H1 (cell line): ENCODE measurements at regions not wholly inside any gene's neighbourhood (a gene's known extent, or its start where the extent isn't known, plus 50 kb on each side); places are given as distances from the start of the nearest gene placed in this dataset.

ENCODE experiments used
- CTCF ChIA-PET: fragments of 300-600 bp; sonication (Branson Sonifier 250); formaldehyde crosslinking; loops from one replicate; lab custom pipeline; 2021; ENCODE audit not compliant: partially characterized antibody; lab: Charles Lee
- POLR2A ChIA-PET: fragments of 300-600 bp; sonication (Branson Sonifier 250); formaldehyde crosslinking; loops from one replicate; lab custom pipeline; 2021; ENCODE audit warnings: inconsistent platforms; ENCODE audit not compliant: partially characterized antibody; lab: Charles Lee
- DNase-seq, 2 experiments: peaks; one replicate each; pipeline versions ENCODE4 v3.0.0 to v3.0.0-alpha.2; 2010 to 2022; ENCODE audit warnings: low spot score in 2 of 2, low read depth in 1 of 2, mixed read lengths in 1 of 2
- FAIRE-seq: peaks from 2 replicates; lab custom pipeline; 2011; peaks lifted over from hg19 to GRCh38; lab: Jason Lieb, UNC
- H2AFZ ChIP-seq: 2 replicates; pipeline ENCODE4 v1.8.1; 2012; ENCODE audit warnings: low read length, inconsistent platforms
- H2AK5ac ChIP-seq: 2 replicates; pipeline ENCODE4 v1.6.1; 2013; ENCODE audit warnings: low read depth, low read length
- H2BK120ac ChIP-seq: replicated peaks from 2 replicates; pipeline ENCODE3; 2013; ENCODE audit warnings: low read depth, low read length, inconsistent platforms
- H2BK12ac ChIP-seq: 2 replicates; pipeline ENCODE4 v1.6.1; 2013; ENCODE audit warnings: low read depth, low read length
- H2BK15ac ChIP-seq: 2 replicates; pipeline ENCODE4 v1.6.1; 2013; ENCODE audit warnings: low read length
- H2BK20ac ChIP-seq: 2 replicates; pipeline ENCODE4 v1.6.1; 2013; ENCODE audit warnings: low read length
- H2BK5ac ChIP-seq: 2 replicates; pipeline ENCODE4 v1.6.1; 2013; ENCODE audit warnings: low read depth, low read length
- H3K14ac ChIP-seq: 2 replicates; pipeline ENCODE4 v1.6.1; 2013; ENCODE audit warnings: inconsistent platforms; ENCODE audit not compliant: insufficient read length
- H3K18ac ChIP-seq: 2 replicates; pipeline ENCODE4 v1.6.1; 2013; ENCODE audit warnings: low read length; ENCODE audit errors: extremely low read depth
- H3K23ac ChIP-seq: 2 replicates; pipeline ENCODE4 v1.6.1; 2013; ENCODE audit warnings: inconsistent platforms; ENCODE audit not compliant: insufficient read length
- H3K23me2 ChIP-seq: 2 replicates; pipeline ENCODE4 v1.6.1; 2013; ENCODE audit warnings: low read depth, low read length
- H3K27ac ChIP-seq: 2 replicates; pipeline ENCODE4 v1.6.1; 2011; ENCODE audit warnings: low read depth, low read length, inconsistent platforms
- H3K27me3 ChIP-seq, 4 experiments: replicated peaks in 1 of 4; 1 replicate in 1 of 4; 2 replicates in 3 of 4; pipeline versions ENCODE4 v1.6.1 to v1.8.1; 2011 to 2013; ENCODE audit warnings: low read length in 3 of 4, mild to moderate bottlenecking in 3 of 4, inconsistent platforms in 2 of 4, mixed read lengths in 2 of 4, moderate library complexity in 1 of 4; ENCODE audit not compliant: control insufficient read depth in 3 of 4, insufficient read depth in 3 of 4; ENCODE audit errors: extremely low read depth in 1 of 4
- H3K36me3 ChIP-seq, 4 experiments: 2 replicates each; pipeline versions ENCODE4 v1.6.1 to v1.8.1; 2011 to 2013; ENCODE audit warnings: mild to moderate bottlenecking in 4 of 4, low read length in 3 of 4, moderate library complexity in 2 of 4, control low read depth in 1 of 4, inconsistent platforms in 1 of 4; ENCODE audit not compliant: insufficient read depth in 4 of 4, control insufficient read depth in 2 of 4
- H3K4ac ChIP-seq: replicated peaks from 2 replicates; pipeline ENCODE3; 2013; ENCODE audit warnings: low read length, low read depth, mixed read lengths, inconsistent platforms; ENCODE audit not compliant: insufficient read length
- H3K4me1 ChIP-seq, 4 experiments: replicated peaks in 1 of 4; 1 replicate in 1 of 4; 2 replicates in 3 of 4; pipeline versions ENCODE4 v1.6.1 to v1.8.1; 2011 to 2013; ENCODE audit warnings: low read length in 3 of 4, inconsistent platforms in 2 of 4, mixed read lengths in 1 of 4; ENCODE audit not compliant: insufficient read depth in 4 of 4, control insufficient read depth in 3 of 4
- H3K4me2 ChIP-seq, 2 experiments: 2 replicates each; pipeline versions ENCODE4 v1.6.1 to v1.8.1; 2011 to 2013; ENCODE audit warnings: low read depth in 2 of 2, low read length in 2 of 2, control low read depth in 1 of 2, inconsistent platforms in 1 of 2, mild to moderate bottlenecking in 1 of 2; ENCODE audit not compliant: insufficient read depth in 1 of 2
- H3K4me3 ChIP-seq, 4 experiments: fragments of 200-600, 300-600 bp in 1 of 4; sonication (generic), shearing (Covaris generic), sonication (Bioruptor Twin) in 1 of 4; 2 replicates each; pipeline versions ENCODE4 v1.5.1 to v1.8.1; 2011 to 2016; ENCODE audit warnings: low read length in 4 of 4, low read depth in 3 of 4, control low read depth in 2 of 4, inconsistent platforms in 2 of 4, mild to moderate bottlenecking in 2 of 4, mixed read lengths in 1 of 4, moderate library complexity in 1 of 4; ENCODE audit not compliant: insufficient read depth in 2 of 4; ENCODE audit errors: extremely low read depth in 1 of 4
- H3K56ac ChIP-seq: replicated peaks from 2 replicates; pipeline ENCODE3; 2013; ENCODE audit warnings: low read depth, mild to moderate bottlenecking, mixed read lengths, low read length, inconsistent platforms; ENCODE audit not compliant: insufficient read length
- H3K79me1 ChIP-seq: 2 replicates; pipeline ENCODE4 v1.6.1; 2013; ENCODE audit warnings: low read depth, low read length, control low read depth
- H3K79me2 ChIP-seq, 2 experiments: 2 replicates each; pipeline versions ENCODE4 v1.6.1 to v1.8.1; 2012 to 2013; ENCODE audit warnings: low read length in 2 of 2, mild to moderate bottlenecking in 2 of 2, inconsistent platforms in 1 of 2; ENCODE audit not compliant: insufficient read depth in 2 of 2, control insufficient read depth in 1 of 2
- H3K9ac ChIP-seq, 4 experiments: replicated peaks in 1 of 4; 1 replicate in 1 of 4; 2 replicates in 3 of 4; pipeline versions ENCODE4 v1.6.1 to v1.8.1; 2011 to 2013; ENCODE audit warnings: low read depth in 3 of 4, low read length in 3 of 4, control low read depth in 2 of 4, mild to moderate bottlenecking in 2 of 4, moderate library complexity in 2 of 4, inconsistent platforms in 1 of 4; ENCODE audit errors: extremely low read depth in 1 of 4
- H3K9me3 ChIP-seq, 2 experiments: 2 replicates each; pipeline versions ENCODE4 v1.6.1 to v1.8.1; 2012 to 2013; ENCODE audit warnings: mild to moderate bottlenecking in 2 of 2, moderate library complexity in 2 of 2, control low read depth in 1 of 2, inconsistent platforms in 1 of 2, low read depth in 1 of 2, low read length in 1 of 2, mixed read lengths in 1 of 2; ENCODE audit not compliant: insufficient read depth in 2 of 2
- H4K20me1 ChIP-seq, 2 experiments: replicated peaks in 1 of 2; 2 replicates each; pipeline versions ENCODE3 to v1.8.1; 2011 to 2013; ENCODE audit warnings: inconsistent platforms in 2 of 2, low read length in 2 of 2, mild to moderate bottlenecking in 1 of 2; ENCODE audit not compliant: insufficient read depth in 2 of 2, control insufficient read depth in 1 of 2
- H4K5ac ChIP-seq: 2 replicates; pipeline ENCODE4 v1.6.1; 2013; ENCODE audit warnings: low read length, low read depth, mixed read lengths, inconsistent platforms; ENCODE audit not compliant: insufficient read length
- H4K8ac ChIP-seq: 2 replicates; pipeline ENCODE4 v1.8.0; 2013; ENCODE audit warnings: mild to moderate bottlenecking, moderate library complexity, low read length, inconsistent platforms; ENCODE audit not compliant: insufficient read depth; ENCODE audit errors: extremely low read depth
- H4K91ac ChIP-seq: replicated peaks from 2 replicates; pipeline ENCODE3; 2013; ENCODE audit warnings: low read length, mixed read lengths, inconsistent platforms; ENCODE audit not compliant: insufficient read length
- CEBPB ChIP-seq: IDR thresholded peaks from 2 replicates; pipeline ENCODE4 v1.6.1; 2012; ENCODE audit warnings: low read depth, low read length
- HDAC2 ChIP-seq, 2 experiments: fragments of 300-600 bp in 1 of 2; sonication (generic) in 1 of 2; IDR thresholded peaks; 2 replicates each; pipeline ENCODE4 v1.6.1; 2011 to 2012; ENCODE audit warnings: low read depth in 2 of 2, low read length in 2 of 2, mild to moderate bottlenecking in 2 of 2, moderate library complexity in 2 of 2, borderline replicate concordance in 1 of 2, inconsistent platforms in 1 of 2
- TAF7 ChIP-seq: optimal IDR thresholded peaks from 2 replicates; pipeline ENCODE3; 2011; ENCODE audit warnings: low read depth, mild to moderate bottlenecking, inconsistent platforms, low read length, moderate library complexity, borderline replicate concordance
- TCF12 ChIP-seq: IDR thresholded peaks from 2 replicates; pipeline ENCODE4 v1.6.1; 2011; ENCODE audit warnings: low read depth, mild to moderate bottlenecking, low read length
- WGBS, 2 experiments: shearing (Covaris generic) in 1 of 2; methylation state at CpG; one replicate each; pipeline versions ENCODE4 v1.1.6 to v1.1.7; 2013 to 2015; ENCODE audit warnings: low lambda C conversion rate in 2 of 2, mixed read lengths in 2 of 2, inconsistent platforms in 1 of 2, low coverage in 1 of 2, missing lambda C conversion rate in 1 of 2; ENCODE audit not compliant: insufficient replicate concordance in 2 of 2, insufficient coverage in 1 of 2, insufficient read length in 1 of 2; ENCODE audit errors: extremely low coverage in 1 of 2, missing lambda C conversion rate in 1 of 2; 5-methylcytosine and 5-hydroxymethylcytosine counted together

DNA sequence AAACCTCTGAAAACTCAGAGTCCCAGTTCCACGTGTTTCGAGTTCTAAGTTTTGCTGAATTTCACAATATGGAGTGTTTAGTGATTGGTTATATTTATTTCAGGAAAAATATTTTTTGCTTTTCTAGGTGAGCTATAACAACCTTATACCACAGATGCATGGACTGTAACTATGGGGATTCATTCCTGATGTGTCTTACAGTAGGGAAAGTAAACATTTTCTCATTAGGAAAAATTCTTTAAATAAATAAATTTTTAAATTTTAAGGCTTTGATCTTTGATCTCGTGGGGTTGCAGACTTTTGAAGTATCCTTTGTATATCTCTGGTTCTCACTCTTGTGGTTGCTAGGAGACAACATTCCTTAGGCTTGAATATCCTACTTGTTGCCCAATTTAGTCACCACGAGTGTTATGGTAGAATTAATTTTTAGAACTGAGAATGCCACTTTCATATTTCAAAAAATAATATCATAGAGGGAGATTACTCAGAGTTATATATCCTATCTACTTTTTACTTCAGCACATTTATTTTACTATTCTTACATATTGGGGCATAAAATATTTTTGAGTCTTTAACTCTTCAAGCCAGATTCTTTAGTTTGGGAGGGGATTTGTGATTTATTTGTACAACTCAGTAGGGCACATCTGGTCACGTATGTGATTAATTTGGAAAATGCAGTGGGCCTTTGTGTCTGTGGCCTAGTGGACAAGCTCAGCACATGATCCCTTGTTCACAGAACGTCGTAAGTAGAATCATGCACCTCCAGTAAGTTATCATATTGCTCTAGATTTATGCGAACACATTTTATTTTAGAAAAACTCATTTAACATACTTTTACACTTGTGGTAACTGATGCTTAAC lies 224.0 kb downstream of the TTC6 start:
- H2AK5ac ChIP-seq: no peak overlapping the region
- no peaks in the 10 kb centered on the region for H3K79me1 ChIP-seq
- no peak overlapping the region for H3K23ac ChIP-seq
- H4K8ac ChIP-seq: no peak overlapping the region
- no peak overlapping the region for H2BK120ac ChIP-seq
- CTCF ChIA-PET: interaction anchor here (1.4 kb wide), 1 partner anchor 19 kb away, joined by 4 read pairs; no protein-coding TSS in a partner anchor
- DNase-seq (no peak), FAIRE-seq (no peak)
- H3K4me1 ChIP-seq: no peaks in the 10 kb centered on the region
- no peak overlapping the region for H3K14ac ChIP-seq
- no peak overlapping the region for H3K4me3 ChIP-seq
- H3K9ac ChIP-seq: peak overlapping the region in 1 of 4 experiments; percentile 34; a peak in 1 of 7 replicates
- no peaks in the 10 kb centered on the region for H4K20me1 ChIP-seq
- no peaks in the 10 kb centered on the region for H3K23me2 ChIP-seq
- H3K9me3 ChIP-seq: no peaks in the 10 kb centered on the region
- no peaks in the 10 kb centered on the region for H3K36me3 ChIP-seq
- H3K4ac ChIP-seq: no peak overlapping the region
- H3K79me2 ChIP-seq: no peaks in the 10 kb centered on the region
- no peak overlapping the region for H4K5ac ChIP-seq
- no peak overlapping the region for H3K56ac ChIP-seq
- no peak overlapping the region for H3K27ac ChIP-seq
- H3K18ac ChIP-seq: no peak overlapping the region
- peaks cover 0 to 1% (median 0%) of the 10 kb centered on the region in 4 experiments; a peak in 1 of 7 replicates for H3K27me3 ChIP-seq
- no peak overlapping the region for H2BK12ac ChIP-seq
- H3K4me2 ChIP-seq: no peak overlapping the region
- H2BK20ac ChIP-seq: no peak overlapping the region
- H2AFZ ChIP-seq: no peak overlapping the region
- 80% methylated on average over 8 of the region's 8 CpGs; no CpG with 5 or more reads in 1 of the 2 experiments for WGBS, 2 experiments
- TF ChIP-seq CEBPB (peak; percentile 27; the same call in 1 of the 2 replicates), HDAC2 (IDR thresholded peaks at IDR 0.05; ENCODE audit: borderline replicate concordance in 1 of 2, low read depth in 2 of 2, low read length in 2 of 2) (no peak), TAF7 (no peak), TCF12 (no peak)
- no peak overlapping the region for H2BK5ac ChIP-seq
- H2BK15ac ChIP-seq: no peak overlapping the region
- POLR2A ChIA-PET: no interaction called here
- no peak overlapping the region for H4K91ac ChIP-seq
